Esophagus squamous epithelium (tissue), 5 donors: ENCODE measurements at regions not wholly inside any gene's neighbourhood (a gene's known extent, or its start where the extent isn't known, plus 50 kb on each side); places are given as distances from the start of the nearest gene placed in this dataset.

Experiments
- DNase-seq: peaks from one replicate; lab custom pipeline; 2025; lab: John Stamatoyannopoulos, UW
- H3K27ac ChIP-seq, 4 donors: fragments of 200-600 bp; sonication (generic); one replicate each; pipeline ENCODE4 v1.5.1; 2016 to 2019; ENCODE audit warnings: mild to moderate bottlenecking in 1 of 4
- H3K27me3 ChIP-seq, 4 donors: fragments of 200-600 bp; sonication (generic); 1 replicate in 3 of 4; 2 replicates in 1 of 4; pipeline versions ENCODE4 v1.5.1 to v1.6.0; 2017 to 2021; ENCODE audit warnings: antibody characterized with exemption in 1 of 4
- H3K36me3 ChIP-seq, 3 donors: fragments of 200-600 bp; sonication (generic); one replicate each; pipeline ENCODE4 v1.5.1; 2016 to 2019
- H3K4me1 ChIP-seq, 3 donors: fragments of 200-600 bp; sonication (generic); one replicate each; pipeline ENCODE4 v1.5.1; 2017 to 2019
- H3K4me3 ChIP-seq, 4 donors: fragments of 200-600 bp; sonication (generic); 1 replicate in 3 of 4; 2 replicates in 1 of 4; pipeline ENCODE4 v1.5.1; 2016 to 2019; ENCODE audit warnings: mild to moderate bottlenecking in 2 of 4, moderate library complexity in 1 of 4
- H3K9me3 ChIP-seq, 3 donors: fragments of 200-600 bp; sonication (generic); one replicate each; pipeline ENCODE4 v1.5.1; 2016 to 2019
- CTCF ChIP-seq, 6 experiments: fragments of 450-650 bp in 4 of 6; fragments of 200-600 bp in 2 of 6; sonication (generic) in 2 of 6; IDR thresholded peaks; one replicate each; pipeline ENCODE4 v1.5.1; 2016 to 2019; ENCODE audit warnings: antibody characterized with exemption in 6 of 6, mild to moderate bottlenecking in 4 of 6, moderate library complexity in 4 of 6
- POLR2A ChIP-seq, 4 donors: fragments of 450-650 bp; IDR thresholded peaks; one replicate each; pipeline ENCODE4 v1.6.1; 2017; ENCODE audit warnings: antibody characterized with exemption in 4 of 4, mild to moderate bottlenecking in 4 of 4, moderate library complexity in 3 of 4
- WGBS, 2 donors: methylation state at CpG; one replicate each; pipeline ENCODE4 v1.1.5; 2018; 5-methylcytosine and 5-hydroxymethylcytosine counted together
- intact Hi-C: fragments of 100-400 bp; cut with DNase I; formaldehyde crosslinking; loops from one replicate; pipeline ENCODE4 v1.15.0; 2022
- donor health status: DM: yes; HTN: yes; CAD: no.

- no peak for TF ChIP-seq CTCF (IDR thresholded peaks at IDR 0.05)
- no peak for TF ChIP-seq POLR2A (IDR thresholded peaks at IDR 0.05)
- H3K4me1 ChIP-seq = no peaks in the 10 kb centered on the region
- DNase-seq = no peak
- no peaks in the 10 kb centered on the region for H3K36me3 ChIP-seq
- H3K9me3 ChIP-seq = no peaks in the 10 kb centered on the region
- intact Hi-C loops = no loop called here
- no peak overlapping the region for H3K4me3 ChIP-seq
- H3K27me3 ChIP-seq = no peaks in the 10 kb centered on the region
- WGBS, 2 donors = 86 to 92% methylated on average over 2 to 5 of the region's 5 CpGs
- H3K27ac ChIP-seq = no peak overlapping the region
Measured at GRCh38 chr1:228884196-228884595, 148.9 kb downstream of the RHOU start.

- Histone ChIP-seq H3K36me3 (no peaks in the 10 kb centered on the region), H3K27me3 (no peaks in the 10 kb centered on the region), H3K9me3 (no peaks in the 10 kb centered on the region), H3K4me1 (no peaks in the 10 kb centered on the region), H3K27ac (no peak overlapping the region), H3K4me3 (no peak overlapping the region)
- no peak for TF ChIP-seq CTCF (IDR thresholded peaks at IDR 0.05)
- TF ChIP-seq POLR2A (IDR thresholded peaks at IDR 0.05) = no peak
- intact Hi-C loops = no loop called here
- no peak for DNase-seq
- 65 to 66% methylated on average over 4 of the region's 4 CpGs for WGBS, 2 donors
Measured at GRCh38 chr1:228884615-228885566, 149.6 kb downstream of the RHOU start.

GRCh38 chr1:228885845-228886244 is 150.6 kb downstream of the RHOU start:
- Histone ChIP-seq H3K4me3 (no peak overlapping the region), H3K36me3 (no peaks in the 10 kb centered on the region), H3K27me3 (no peaks in the 10 kb centered on the region), H3K27ac (no peak overlapping the region), H3K4me1 (no peaks in the 10 kb centered on the region), H3K9me3 (no peaks in the 10 kb centered on the region)
- no peak for DNase-seq
- intact Hi-C loops = no loop called here
- no peak for TF ChIP-seq POLR2A (IDR thresholded peaks at IDR 0.05)
- TF ChIP-seq CTCF (IDR thresholded peaks at IDR 0.05) = no peak
- WGBS, 2 donors = 90 to 94% methylated on average over 7 of the region's 7 CpGs

- DNase-seq = no peak
- H3K27me3 ChIP-seq = peaks cover 0 to 2% (median 0%) of the 10 kb centered on the region in 4 donors
- no peaks in the 10 kb centered on the region for H3K4me1 ChIP-seq
- H3K4me3 ChIP-seq = no peak overlapping the region
- TF ChIP-seq CTCF (IDR thresholded peaks at IDR 0.05) = no peak
- no peak for TF ChIP-seq POLR2A (IDR thresholded peaks at IDR 0.05)
- no peaks in the 10 kb centered on the region for H3K9me3 ChIP-seq
- 73 to 85% methylated on average over 5 of the region's 5 CpGs for WGBS, 2 donors
- H3K27ac ChIP-seq = no peak overlapping the region
- intact Hi-C loops = no loop called here
- H3K36me3 ChIP-seq = no peaks in the 10 kb centered on the region
Measured at GRCh38 chr1:228887101-228887500, 151.8 kb downstream of the RHOU start.

GRCh38 chr1:228887960-228888359 is 152.7 kb downstream of the RHOU start:
- H3K9me3 ChIP-seq = no peaks in the 10 kb centered on the region
- H3K36me3 ChIP-seq = no peaks in the 10 kb centered on the region
- TF ChIP-seq POLR2A (IDR thresholded peaks at IDR 0.05) (no peak), CTCF (IDR thresholded peaks at IDR 0.05) (no peak)
- no peak overlapping the region for H3K4me3 ChIP-seq
- no peak overlapping the region for H3K27ac ChIP-seq
- H3K27me3 ChIP-seq = peaks cover 0 to 2% (median 0%) of the 10 kb centered on the region in 4 donors
- 48 to 79% methylated on average over 1 of the region's 1 CpG for WGBS, 2 donors
- intact Hi-C loops = no loop called here
- DNase-seq = no peak
- H3K4me1 ChIP-seq = no peaks in the 10 kb centered on the region
